ENCODE measurements at regions not wholly inside any gene's neighbourhood (a gene's known extent, or its start where the extent isn't known, plus 50 kb on each side); places are given as distances from the start of the nearest gene placed in this dataset.
"Not testable (repeated sequence)": the region's sequence is repeated elsewhere in the genome, so short reads cannot be mapped to it uniquely, and the experiment has no call there.

GRCh38 chr6:27187231-27188060 is 60.1 kb upstream of the PRSS16 start:
- peak; percentile 6 for DNase-seq (ENCODE audit: low spot score)

GRCh38 chr6:27188061-27188884 is 59.2 kb upstream of the PRSS16 start:
- DNase-seq (ENCODE audit: low spot score) = peak; percentile 73

DNA sequence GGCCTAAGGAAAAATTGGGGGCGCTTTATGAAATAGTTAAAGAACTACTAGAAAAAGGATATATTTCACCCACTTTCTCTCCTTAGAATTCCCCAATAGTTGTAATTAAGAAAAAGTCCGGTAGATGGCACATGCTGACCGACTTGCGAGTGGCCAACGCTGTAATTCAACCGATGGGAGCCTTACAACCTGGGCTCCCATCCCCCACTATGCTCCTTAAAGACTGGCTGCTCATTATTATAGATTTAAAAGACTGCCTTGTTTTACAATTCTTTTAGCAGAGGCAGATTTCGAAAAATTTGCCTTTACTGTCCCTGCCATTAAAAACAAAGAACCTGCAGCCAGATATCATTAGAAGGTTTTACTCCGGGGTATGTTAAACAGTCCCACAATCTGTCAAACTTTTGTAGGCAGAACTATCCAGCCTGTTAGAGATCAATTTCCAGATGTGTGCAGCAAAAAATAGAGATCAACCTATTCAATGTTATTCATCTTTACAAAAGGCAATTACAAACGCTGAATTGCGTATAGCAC is 58.5 kb upstream of the PRSS16 start:
- peak; percentile 91 for DNase-seq (ENCODE audit: low spot score)

- DNase-seq (ENCODE audit: low spot score) = no peak
Measured at GRCh38 chr6:27190126-27190525, 57.4 kb upstream of the PRSS16 start.

- not testable (repeated sequence) for DNase-seq (ENCODE audit: low spot score)
Measured at GRCh38 chr6:27194453-27194852, 53.0 kb upstream of the PRSS16 start.

DNA sequence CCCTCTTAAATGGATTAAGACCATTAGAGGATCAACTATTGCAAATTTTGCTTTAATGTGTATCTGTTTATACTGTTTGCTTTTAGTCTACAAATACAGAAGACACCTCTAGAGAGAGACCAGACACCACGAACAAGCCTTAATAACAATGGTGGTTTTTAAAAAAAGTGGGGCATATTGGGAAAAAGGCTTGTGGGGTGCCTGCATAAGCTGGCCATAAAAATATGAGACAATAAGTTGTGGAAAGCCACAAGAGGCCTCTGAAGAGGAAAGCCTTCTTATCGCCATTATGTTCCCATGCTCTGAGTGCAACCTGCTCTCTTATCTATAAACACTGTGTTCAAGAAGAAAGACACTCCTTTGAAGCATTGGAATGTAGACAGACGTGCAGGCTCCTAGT is 52.0 kb upstream of the PRSS16 start:
- not testable (repeated sequence) for DNase-seq (ENCODE audit: low spot score)

Small RNAs in the stretch of these regions (small RNA-seq; reads per million reads assigned to genes)
- 0.43 reads per million for gene MIR3143
- gene RNU2-62P = 25.5 reads per million, percentile 93 among the genes with 10 or more reads in this experiment

Data from HT-29 (cell line).